ENCODE measurements at regions not wholly inside any gene's neighbourhood (a gene's known extent, or its start where the extent isn't known, plus 50 kb on each side); places are given as distances from the start of the nearest gene placed in this dataset.

- TF ChIP-seq, protein P1, sequence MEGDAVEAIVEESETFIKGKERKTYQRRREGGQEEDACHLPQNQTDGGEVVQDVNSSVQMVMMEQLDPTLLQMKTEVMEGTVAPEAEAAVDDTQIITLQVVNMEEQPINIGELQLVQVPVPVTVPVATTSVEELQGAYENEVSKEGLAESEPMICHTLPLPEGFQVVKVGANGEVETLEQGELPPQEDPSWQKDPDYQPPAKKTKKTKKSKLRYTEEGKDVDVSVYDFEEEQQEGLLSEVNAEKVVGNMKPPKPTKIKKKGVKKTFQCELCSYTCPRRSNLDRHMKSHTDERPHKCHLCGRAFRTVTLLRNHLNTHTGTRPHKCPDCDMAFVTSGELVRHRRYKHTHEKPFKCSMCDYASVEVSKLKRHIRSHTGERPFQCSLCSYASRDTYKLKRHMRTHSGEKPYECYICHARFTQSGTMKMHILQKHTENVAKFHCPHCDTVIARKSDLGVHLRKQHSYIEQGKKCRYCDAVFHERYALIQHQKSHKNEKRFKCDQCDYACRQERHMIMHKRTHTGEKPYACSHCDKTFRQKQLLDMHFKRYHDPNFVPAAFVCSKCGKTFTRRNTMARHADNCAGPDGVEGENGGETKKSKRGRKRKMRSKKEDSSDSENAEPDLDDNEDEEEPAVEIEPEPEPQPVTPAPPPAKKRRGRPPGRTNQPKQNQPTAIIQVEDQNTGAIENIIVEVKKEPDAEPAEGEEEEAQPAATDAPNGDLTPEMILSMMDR (IDR thresholded peaks at IDR 0.05): no peak
- no peak for TF ChIP-seq POLR2A (IDR thresholded peaks at IDR 0.05)
- TF ChIP-seq POLR2AphosphoS5 (IDR thresholded peaks at IDR 0.05): no peak
Observed at GRCh38 chr5:118439831-118440230, 548.5 kb downstream of the DTWD2 start.
